ENCODE measurements at regions not wholly inside any gene's neighbourhood (a gene's known extent, or its start where the extent isn't known, plus 50 kb on each side); places are given as distances from the start of the nearest gene placed in this dataset.

GRCh38 chr5:12952409-12952808 lies 992.1 kb downstream of the DNAH5 start:
- TF ChIP-seq CTCF (IDR thresholded peaks at IDR 0.05; ENCODE audit: borderline replicate concordance, extremely low read depth, low read length, poor library complexity, severe bottlenecking) (no peak), EZH2 (IDR thresholded peaks at IDR 0.05; ENCODE audit: borderline replicate concordance, low read depth, low read length, severe bottlenecking) (no peak)
